HepG2 (cell line): ENCODE measurements at regions not wholly inside any gene's neighbourhood (a gene's known extent, or its start where the extent isn't known, plus 50 kb on each side); places are given as distances from the start of the nearest gene placed in this dataset.

ENCODE experiments used
- ATAC-seq: fragments of 200-7000 bp; cut with Tn5 transposase; 3 replicates; pipeline ENCODE4 v1.9.1; 2020; ENCODE audit warnings: mild to moderate bottlenecking, moderate library complexity
- BruUV-seq: library from RNA; stranded (reverse); fragments of 400-500 nt; replicated peaks from 2 replicates; lab custom pipeline; 2021; lab: Mats Ljungman, UMichigan
- CTCF ChIA-PET: fragments of 300-600 bp; formaldehyde crosslinking; extraction: SDS; loops from one replicate; lab custom pipeline; 2021; ENCODE audit warnings: low total read pairs, inconsistent platforms, low intra/inter-chr PET ratio; lab: Yijun Ruan, JAX
- POLR2A ChIA-PET: fragments of 350-600 bp; sonication (Branson Sonifier 250); formaldehyde crosslinking; loops from one replicate; lab custom pipeline; 2020; ENCODE audit warnings: antibody characterized with exemption, inconsistent platforms; lab: Yijun Ruan, JAX
- DNase-seq: peaks from one replicate; pipeline ENCODE4 v3.0.0-alpha.2; 2015; ENCODE audit warnings: low spot score
- FAIRE-seq: peaks from 3 replicates; lab custom pipeline; 2011; peaks lifted over from hg19 to GRCh38; lab: Jason Lieb, UNC
- H2AFZ ChIP-seq: one replicate; pipeline ENCODE4 v1.6.1; 2011; ENCODE audit warnings: low read length, inconsistent platforms
- H3K27ac ChIP-seq: fragments of 300-600 bp; 3 replicates; pipeline ENCODE4 v1.8.0; 2011; ENCODE audit warnings: mixed run types, mild to moderate bottlenecking, mixed read lengths, low read length, inconsistent platforms; ENCODE audit not compliant: insufficient read depth; ENCODE audit errors: extremely low read length
- H3K27me3 ChIP-seq, 2 experiments: fragments of 200-600 bp in 1 of 2; 2 replicates in 1 of 2; 3 replicates in 1 of 2; pipeline versions ENCODE4 v1.6.0 to v1.8.0; 2011; ENCODE audit warnings: low read length in 2 of 2, mild to moderate bottlenecking in 2 of 2, moderate library complexity in 2 of 2, inconsistent platforms in 1 of 2; ENCODE audit not compliant: insufficient read depth in 2 of 2, control insufficient read depth in 1 of 2
- H3K36me3 ChIP-seq, 2 experiments: fragments of 200-600 bp in 1 of 2; replicated peaks in 1 of 2; 2 replicates in 1 of 2; 3 replicates in 1 of 2; pipeline versions ENCODE4 v1.5.1 to v1.8.0; 2011; ENCODE audit warnings: low read length in 2 of 2, inconsistent platforms in 1 of 2; ENCODE audit not compliant: insufficient read depth in 2 of 2, control insufficient read depth in 1 of 2
- H3K4me1 ChIP-seq: 2 replicates; pipeline ENCODE4 v1.5.1; 2012; ENCODE audit warnings: low read length, inconsistent platforms; ENCODE audit not compliant: insufficient read depth
- H3K4me2 ChIP-seq: 2 replicates; pipeline ENCODE4 v1.6.0; 2011; ENCODE audit warnings: low read depth, low read length, inconsistent platforms
- H3K4me3 ChIP-seq, 3 experiments: fragments of 200-600 bp in 1 of 3; sonication (generic), shearing (Covaris generic) in 1 of 3; replicated peaks in 1 of 3; 2 replicates each; pipeline ENCODE4 v1.5.1; 2011 to 2016; ENCODE audit warnings: low read length in 3 of 3, inconsistent platforms in 2 of 3, low read depth in 2 of 3, mild to moderate bottlenecking in 2 of 3, control low read depth in 1 of 3, mixed read lengths in 1 of 3; ENCODE audit not compliant: insufficient read depth in 1 of 3
- H3K79me2 ChIP-seq: one replicate; pipeline ENCODE4 v1.6.1; 2011; ENCODE audit warnings: low read length, inconsistent platforms; ENCODE audit not compliant: insufficient read depth
- H3K9ac ChIP-seq: 2 replicates; pipeline ENCODE4 v1.6.0; 2011; ENCODE audit warnings: mild to moderate bottlenecking, low read depth, low read length, inconsistent platforms; ENCODE audit not compliant: insufficient read depth
- H3K9me3 ChIP-seq: 2 replicates; pipeline ENCODE4 v1.5.1; 2012; ENCODE audit warnings: mild to moderate bottlenecking, low read length
- H4K20me1 ChIP-seq: 2 replicates; pipeline ENCODE4 v1.6.0; 2011; ENCODE audit warnings: inconsistent platforms, mild to moderate bottlenecking, low read length, moderate library complexity; ENCODE audit not compliant: insufficient read depth
- CBX5 ChIP-seq: sonication (generic); formaldehyde crosslinking; IDR thresholded peaks from 2 replicates; pipeline ENCODE4 v1.4.0; 2020; ENCODE audit warnings: missing genetic modification reagents, borderline replicate concordance
- FLYWCH1 ChIP-seq: sonication (generic); formaldehyde crosslinking; IDR thresholded peaks from 2 replicates; pipeline ENCODE4 v1.8.1; 2023; ENCODE audit warnings: mild to moderate bottlenecking, missing genetic modification reagents
- HDAC1 ChIP-seq: sonication (generic); formaldehyde crosslinking; IDR thresholded peaks from 2 replicates; pipeline ENCODE4 v1.5.1; 2020; ENCODE audit warnings: mild to moderate bottlenecking, missing genetic modification reagents
- NFE2L1 ChIP-seq: sonication (generic); formaldehyde crosslinking; IDR thresholded peaks from 2 replicates; pipeline ENCODE4 v1.4.0; 2020; ENCODE audit warnings: missing genetic modification reagents, mild to moderate bottlenecking, borderline replicate concordance
- NFIC ChIP-seq: IDR thresholded peaks from 2 replicates; pipeline ENCODE4 v1.6.1; 2012; ENCODE audit warnings: mild to moderate bottlenecking, low read length, inconsistent platforms
- NFYB ChIP-seq: sonication (generic); formaldehyde crosslinking; IDR thresholded peaks from 2 replicates; pipeline ENCODE4 v1.4.0; 2020; ENCODE audit warnings: missing genetic modification reagents
- SMAD1 ChIP-seq: sonication (generic); formaldehyde crosslinking; IDR thresholded peaks from 2 replicates; pipeline ENCODE4 v1.4.0; 2020; ENCODE audit warnings: missing genetic modification reagents, low read depth, mild to moderate bottlenecking, borderline replicate concordance
- ZFP1 ChIP-seq: IDR thresholded peaks from 2 replicates; pipeline ENCODE4 v1.6.1; 2016
- ZNF329 ChIP-seq: sonication (generic); formaldehyde crosslinking; IDR thresholded peaks from 2 replicates; pipeline ENCODE4 v1.9.0; 2021; ENCODE audit warnings: low read depth, mild to moderate bottlenecking, missing genetic modification reagents
- ZNF619 ChIP-seq: sonication (generic); formaldehyde crosslinking; IDR thresholded peaks from 2 replicates; pipeline ENCODE4 v1.4.0; 2020; ENCODE audit warnings: mild to moderate bottlenecking, missing genetic modification reagents
- ZNF672 ChIP-seq: sonication (generic); formaldehyde crosslinking; IDR thresholded peaks from 2 replicates; pipeline ENCODE4 v1.8.1; 2022; ENCODE audit warnings: missing genetic modification reagents
- ZNF776 ChIP-seq: sonication (generic); formaldehyde crosslinking; IDR thresholded peaks from 2 replicates; pipeline ENCODE4 v1.4.0; 2020; ENCODE audit warnings: mild to moderate bottlenecking, missing genetic modification reagents
- ZNF839 ChIP-seq: sonication (generic); formaldehyde crosslinking; IDR thresholded peaks from 2 replicates; pipeline ENCODE4 v1.4.0; 2020; ENCODE audit warnings: missing genetic modification reagents, mild to moderate bottlenecking, borderline replicate concordance
- ZNF879 ChIP-seq: sonication (generic); formaldehyde crosslinking; IDR thresholded peaks from 2 replicates; pipeline ENCODE4 v1.8.1; 2023; ENCODE audit warnings: missing genetic modification reagents
- in situ Hi-C: cut with HindIII; loops from 2 replicates; pipeline ENCODE4 v1.10.0; 2017; ENCODE audit warnings: low pct_unique_long_range_greater_than_20kb; ENCODE audit not compliant: extremely low pct_ligation_motif_present
- intact Hi-C: fragments of 100-400 bp; cut with micrococcal nuclease; formaldehyde crosslinking; loops from one replicate; pipeline ENCODE4 v1.10.0; 2022; ENCODE audit not compliant: unreplicated experiment
- TF ChIP-seq, protein P1 (sequence below): sonication (generic); formaldehyde crosslinking; IDR thresholded peaks from 2 replicates; pipeline ENCODE4 v1.4.0; 2020; ENCODE audit warnings: low read depth, mild to moderate bottlenecking, missing genetic modification reagents
- TF ChIP-seq, protein P2 (sequence below), 2 experiments: sonication (generic) in 1 of 2; formaldehyde crosslinking in 1 of 2; IDR thresholded peaks; 2 replicates each; pipeline versions ENCODE4 v1.5.1 to v1.6.1; 2011 to 2020; ENCODE audit warnings: borderline replicate concordance in 1 of 2, low read depth in 1 of 2, low read length in 1 of 2, mild to moderate bottlenecking in 1 of 2, missing genetic modification reagents in 1 of 2, moderate library complexity in 1 of 2
- TF ChIP-seq, protein P3 (sequence below): sonication (generic); formaldehyde crosslinking; IDR thresholded peaks from 2 replicates; pipeline ENCODE4 v1.4.0; 2020; ENCODE audit warnings: mild to moderate bottlenecking, missing genetic modification reagents

DNA sequence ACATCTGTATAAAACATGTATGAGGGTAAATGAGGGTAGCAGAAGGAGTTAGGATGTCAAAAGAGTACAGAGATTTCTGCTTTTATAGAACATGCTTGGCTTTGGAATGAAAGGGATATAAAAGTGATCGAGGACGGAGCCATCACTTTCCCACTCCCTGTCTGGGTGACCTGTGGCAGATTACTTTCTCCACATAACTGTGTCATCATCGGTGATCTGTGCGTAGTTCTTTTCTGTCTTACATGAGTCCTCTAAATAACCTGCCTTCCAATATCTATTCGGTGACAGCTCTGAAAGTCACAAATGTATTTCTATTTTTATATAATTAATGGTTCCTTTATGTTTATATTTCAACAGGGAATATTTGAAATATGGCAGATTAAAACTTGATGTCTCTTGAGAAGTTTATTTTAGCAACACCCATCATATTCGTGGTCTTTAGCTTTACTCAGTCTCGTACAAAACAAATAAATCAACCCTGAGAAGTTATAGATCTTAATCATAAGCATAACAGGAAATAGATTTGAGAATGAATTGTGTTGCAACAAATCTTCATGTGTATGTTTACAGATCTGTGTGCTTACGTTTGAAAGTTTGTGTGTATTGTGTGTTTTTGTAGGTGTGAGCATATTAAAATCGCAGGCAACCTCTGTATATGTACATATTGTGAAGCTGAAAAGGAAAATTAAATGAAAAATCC lies 1094.3 kb downstream of the EFNB2 start (continued):
- TF ChIP-seq, protein P1, sequence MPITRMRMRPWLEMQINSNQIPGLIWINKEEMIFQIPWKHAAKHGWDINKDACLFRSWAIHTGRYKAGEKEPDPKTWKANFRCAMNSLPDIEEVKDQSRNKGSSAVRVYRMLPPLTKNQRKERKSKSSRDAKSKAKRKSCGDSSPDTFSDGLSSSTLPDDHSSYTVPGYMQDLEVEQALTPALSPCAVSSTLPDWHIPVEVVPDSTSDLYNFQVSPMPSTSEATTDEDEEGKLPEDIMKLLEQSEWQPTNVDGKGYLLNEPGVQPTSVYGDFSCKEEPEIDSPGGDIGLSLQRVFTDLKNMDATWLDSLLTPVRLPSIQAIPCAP (CRISPR knock-in tag): no peak
- TF ChIP-seq CBX5 (CRISPR knock-in tag): no peak
- no peak for TF ChIP-seq ZFP1 (CRISPR knock-in tag)
- no peak for TF ChIP-seq ZNF839 (CRISPR knock-in tag)
- TF ChIP-seq HDAC1 (CRISPR knock-in tag): no peak
- no peak for TF ChIP-seq NFYB (CRISPR knock-in tag)
- TF ChIP-seq FLYWCH1 (CRISPR knock-in tag): no peak
- TF ChIP-seq, protein P2, sequence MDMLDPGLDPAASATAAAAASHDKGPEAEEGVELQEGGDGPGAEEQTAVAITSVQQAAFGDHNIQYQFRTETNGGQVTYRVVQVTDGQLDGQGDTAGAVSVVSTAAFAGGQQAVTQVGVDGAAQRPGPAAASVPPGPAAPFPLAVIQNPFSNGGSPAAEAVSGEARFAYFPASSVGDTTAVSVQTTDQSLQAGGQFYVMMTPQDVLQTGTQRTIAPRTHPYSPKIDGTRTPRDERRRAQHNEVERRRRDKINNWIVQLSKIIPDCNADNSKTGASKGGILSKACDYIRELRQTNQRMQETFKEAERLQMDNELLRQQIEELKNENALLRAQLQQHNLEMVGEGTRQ (IDR thresholded peaks at IDR 0.05; ENCODE audit: low read depth, low read length): no peak
- TF ChIP-seq, protein P2 (CRISPR knock-in tag; IDR thresholded peaks at IDR 0.05; ENCODE audit: borderline replicate concordance): no peak
- no peak for TF ChIP-seq ZNF879

DNA sequence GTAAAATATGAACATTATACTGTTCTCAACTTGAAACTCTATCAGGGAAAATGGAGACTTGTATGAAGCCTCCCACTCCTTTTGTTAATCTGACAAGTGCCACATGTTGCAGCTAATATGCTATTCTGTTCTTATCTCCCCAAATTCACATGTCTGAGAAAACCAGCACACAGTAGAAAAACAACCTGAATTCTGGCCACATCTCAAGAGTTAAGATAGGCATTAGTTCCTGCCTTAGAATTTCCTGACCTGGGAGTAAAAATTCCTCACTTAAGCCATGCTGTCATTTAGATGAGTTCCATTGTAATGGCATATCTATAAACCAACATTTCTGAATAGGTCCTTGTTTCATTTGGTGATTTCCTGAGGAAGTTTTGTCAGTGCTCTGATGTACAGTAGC lies 1098.5 kb downstream of the EFNB2 start:
- FAIRE-seq: no peak
- ATAC-seq: no peak
- H3K9me3 ChIP-seq: peaks cover 27% of the 10 kb centered on the region
- H3K4me1 ChIP-seq: no peaks in the 10 kb centered on the region
- H3K36me3 ChIP-seq: no peaks in the 10 kb centered on the region
- no peak overlapping the region for H3K9ac ChIP-seq
- no peak overlapping the region for H2AFZ ChIP-seq
- CTCF ChIA-PET: no interaction called here
- BruUV-seq: no TSS peak
- no peaks in the 10 kb centered on the region for H3K79me2 ChIP-seq
- in situ Hi-C loops (no loop called here), intact Hi-C loops (no loop called here)
- H3K4me3 ChIP-seq: no peak overlapping the region
- H3K4me2 ChIP-seq: no peak overlapping the region
- DNase-seq: no peak
- no peaks in the 10 kb centered on the region; a peak in 1 of 5 replicates for H3K27me3 ChIP-seq
- no peak overlapping the region for H3K27ac ChIP-seq
- no peaks in the 10 kb centered on the region for H4K20me1 ChIP-seq
- POLR2A ChIA-PET: no interaction called here
- TF ChIP-seq NFE2L1: no peak
- no peak for TF ChIP-seq ZNF879
- TF ChIP-seq, protein P3, sequence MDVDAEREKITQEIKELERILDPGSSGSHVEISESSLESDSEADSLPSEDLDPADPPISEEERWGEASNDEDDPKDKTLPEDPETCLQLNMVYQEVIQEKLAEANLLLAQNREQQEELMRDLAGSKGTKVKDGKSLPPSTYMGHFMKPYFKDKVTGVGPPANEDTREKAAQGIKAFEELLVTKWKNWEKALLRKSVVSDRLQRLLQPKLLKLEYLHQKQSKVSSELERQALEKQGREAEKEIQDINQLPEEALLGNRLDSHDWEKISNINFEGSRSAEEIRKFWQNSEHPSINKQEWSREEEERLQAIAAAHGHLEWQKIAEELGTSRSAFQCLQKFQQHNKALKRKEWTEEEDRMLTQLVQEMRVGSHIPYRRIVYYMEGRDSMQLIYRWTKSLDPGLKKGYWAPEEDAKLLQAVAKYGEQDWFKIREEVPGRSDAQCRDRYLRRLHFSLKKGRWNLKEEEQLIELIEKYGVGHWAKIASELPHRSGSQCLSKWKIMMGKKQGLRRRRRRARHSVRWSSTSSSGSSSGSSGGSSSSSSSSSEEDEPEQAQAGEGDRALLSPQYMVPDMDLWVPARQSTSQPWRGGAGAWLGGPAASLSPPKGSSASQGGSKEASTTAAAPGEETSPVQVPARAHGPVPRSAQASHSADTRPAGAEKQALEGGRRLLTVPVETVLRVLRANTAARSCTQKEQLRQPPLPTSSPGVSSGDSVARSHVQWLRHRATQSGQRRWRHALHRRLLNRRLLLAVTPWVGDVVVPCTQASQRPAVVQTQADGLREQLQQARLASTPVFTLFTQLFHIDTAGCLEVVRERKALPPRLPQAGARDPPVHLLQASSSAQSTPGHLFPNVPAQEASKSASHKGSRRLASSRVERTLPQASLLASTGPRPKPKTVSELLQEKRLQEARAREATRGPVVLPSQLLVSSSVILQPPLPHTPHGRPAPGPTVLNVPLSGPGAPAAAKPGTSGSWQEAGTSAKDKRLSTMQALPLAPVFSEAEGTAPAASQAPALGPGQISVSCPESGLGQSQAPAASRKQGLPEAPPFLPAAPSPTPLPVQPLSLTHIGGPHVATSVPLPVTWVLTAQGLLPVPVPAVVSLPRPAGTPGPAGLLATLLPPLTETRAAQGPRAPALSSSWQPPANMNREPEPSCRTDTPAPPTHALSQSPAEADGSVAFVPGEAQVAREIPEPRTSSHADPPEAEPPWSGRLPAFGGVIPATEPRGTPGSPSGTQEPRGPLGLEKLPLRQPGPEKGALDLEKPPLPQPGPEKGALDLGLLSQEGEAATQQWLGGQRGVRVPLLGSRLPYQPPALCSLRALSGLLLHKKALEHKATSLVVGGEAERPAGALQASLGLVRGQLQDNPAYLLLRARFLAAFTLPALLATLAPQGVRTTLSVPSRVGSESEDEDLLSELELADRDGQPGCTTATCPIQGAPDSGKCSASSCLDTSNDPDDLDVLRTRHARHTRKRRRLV: no peak
- no peak for TF ChIP-seq ZNF329 (CRISPR knock-in tag)
- TF ChIP-seq NFIC: no peak
- no peak for TF ChIP-seq ZNF776 (CRISPR knock-in tag)
- no peak for TF ChIP-seq ZNF672 (CRISPR knock-in tag)
- TF ChIP-seq SMAD1 (CRISPR knock-in tag): no peak
- no peak for TF ChIP-seq ZNF619 (CRISPR knock-in tag)
